ENCODE measurements at regions not wholly inside any gene's neighbourhood (a gene's known extent, or its start where the extent isn't known, plus 50 kb on each side); places are given as distances from the start of the nearest gene placed in this dataset.

DNA sequence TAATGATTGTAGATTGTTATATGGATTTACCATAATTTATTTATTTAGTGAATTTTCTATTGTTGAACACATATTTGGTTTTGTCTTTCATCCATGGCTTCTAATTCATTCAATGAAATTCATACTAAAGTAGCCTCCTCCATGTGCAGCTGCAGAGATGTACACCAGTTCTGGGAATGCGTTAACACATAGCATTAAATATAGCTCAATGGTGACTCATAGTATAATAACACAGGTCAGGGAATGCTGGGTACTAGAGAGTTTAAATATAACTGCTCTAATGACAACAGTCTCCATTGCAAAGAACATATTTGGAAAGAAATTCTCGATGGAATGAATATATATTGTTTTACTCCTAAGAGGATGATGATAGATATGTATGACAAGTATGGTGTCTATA lies 1190.2 kb upstream of the NRXN1 start:
- DNase-seq (ENCODE audit: low read depth in 4 of 4, low spot score in 1 of 4), result no peak

GRCh38 chr2:52220393-52220792 lies 1188.5 kb upstream of the NRXN1 start:
- DNase-seq (ENCODE audit: low read depth in 4 of 4, low spot score in 1 of 4), result no peak

DNA sequence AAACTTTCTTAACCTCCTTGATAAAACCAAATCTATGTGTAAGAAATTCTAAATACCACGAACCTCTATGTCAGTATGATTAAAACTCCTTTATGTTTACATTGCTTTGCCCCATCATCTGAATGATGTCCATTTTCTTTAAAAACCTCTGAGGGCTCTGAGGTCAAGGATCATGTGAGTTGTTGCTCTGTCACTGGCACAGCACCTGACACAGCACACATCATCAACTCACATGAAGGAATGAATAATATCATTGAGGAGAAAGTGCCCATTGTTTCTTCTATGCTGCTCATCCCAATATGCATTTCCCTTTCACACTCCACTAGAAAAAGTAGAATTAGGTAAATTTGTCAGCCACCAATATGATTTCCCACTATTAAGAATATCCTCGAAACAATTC lies 1178.7 kb upstream of the NRXN1 start:
- no peak for DNase-seq (ENCODE audit: low read depth in 4 of 4, low spot score in 1 of 4)

GRCh38 chr2:52210161-52210560 lies 1178.2 kb upstream of the NRXN1 start:
- no peak for DNase-seq (ENCODE audit: low read depth in 4 of 4, low spot score in 1 of 4)

GRCh38 chr2:52194342-52194741 lies 1162.4 kb upstream of the NRXN1 start:
- DNase-seq (ENCODE audit: low read depth in 4 of 4, low spot score in 1 of 4), result no peak

DNA sequence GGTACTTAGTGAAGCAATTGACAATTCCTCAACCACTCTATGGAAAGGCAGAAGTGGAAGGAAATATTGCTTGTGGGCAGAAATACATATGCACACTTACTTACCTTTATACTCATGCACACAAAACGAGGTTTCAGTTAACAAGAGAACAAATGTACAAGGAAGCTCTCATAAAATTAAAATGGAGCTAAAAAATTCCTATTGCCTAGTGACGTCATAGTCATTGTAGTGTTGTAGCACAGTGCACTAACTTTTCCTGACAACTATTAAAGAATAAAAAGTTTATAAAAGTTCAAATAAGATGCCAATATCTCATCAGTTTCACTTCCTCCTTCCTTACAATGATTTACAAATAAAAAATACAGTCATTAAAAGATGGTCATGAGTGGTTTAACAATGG lies 1161.9 kb upstream of the NRXN1 start:
- DNase-seq (ENCODE audit: low read depth in 4 of 4, low spot score in 1 of 4), result no peak

- DNase-seq (ENCODE audit: low read depth in 4 of 4, low spot score in 1 of 4), result no peak
Observed at GRCh38 chr2:52192656-52193055, 1160.7 kb upstream of the NRXN1 start.

DNA sequence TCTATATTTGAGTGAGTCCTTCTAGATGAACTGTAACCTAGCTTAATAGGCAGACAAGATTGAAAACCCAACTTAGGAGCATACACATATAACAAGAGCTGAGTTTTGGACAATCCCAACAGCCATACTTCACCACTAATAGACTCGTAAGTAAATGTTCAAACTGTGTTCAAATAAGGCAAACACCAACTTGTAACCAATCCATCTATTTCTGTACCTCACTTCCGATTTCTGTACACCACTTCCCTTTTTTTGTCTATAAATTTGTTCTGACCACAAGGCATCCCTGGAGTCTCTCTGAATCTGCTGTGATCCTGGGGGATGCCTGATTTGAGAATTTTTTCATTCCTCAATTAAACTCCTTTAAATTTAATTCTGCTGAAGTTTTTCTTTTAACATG lies 1149.1 kb upstream of the NRXN1 start:
- DNase-seq (ENCODE audit: low read depth in 4 of 4, low spot score in 1 of 4), result no peak

DNA sequence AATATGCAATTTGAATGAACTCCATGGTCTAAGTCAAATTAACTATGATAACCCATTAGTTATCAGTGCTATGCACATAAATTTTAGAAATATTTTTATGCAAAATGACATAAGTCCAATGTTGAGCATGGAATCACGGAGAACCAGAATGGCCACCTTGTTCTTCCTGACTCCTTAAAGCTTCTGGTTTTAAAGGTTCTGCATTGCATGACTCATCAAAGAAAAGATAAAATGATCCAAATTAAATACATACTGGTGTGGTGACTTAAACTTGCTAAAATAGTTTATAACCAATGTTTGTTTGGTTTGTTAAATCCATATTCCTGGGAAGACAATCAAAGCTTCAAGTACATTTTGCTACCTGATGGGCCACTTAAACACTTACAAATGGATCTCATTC lies 1146.9 kb upstream of the NRXN1 start:
- DNase-seq (ENCODE audit: low read depth in 4 of 4, low spot score in 1 of 4), result no peak

DNA sequence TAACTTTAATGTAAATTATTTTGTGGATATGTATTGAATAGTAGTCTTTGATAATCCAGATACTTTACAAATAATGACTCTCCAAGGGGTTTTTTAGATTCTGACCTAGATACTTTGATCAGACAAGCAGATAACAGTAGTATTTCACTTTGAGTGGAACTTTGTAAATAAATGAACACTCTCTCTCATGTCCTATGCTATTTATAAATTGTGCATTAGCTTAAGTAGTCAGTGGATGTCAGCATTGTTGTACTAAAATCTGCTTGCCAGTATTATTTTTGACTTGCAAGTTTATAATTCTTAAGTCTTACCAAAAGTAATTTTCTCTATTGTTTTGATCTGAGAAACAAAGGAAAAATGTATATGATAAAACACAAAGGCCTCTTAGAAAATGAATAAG lies 1113.1 kb upstream of the NRXN1 start:
- no peak for DNase-seq (ENCODE audit: low read depth in 4 of 4, low spot score in 1 of 4)

DNA sequence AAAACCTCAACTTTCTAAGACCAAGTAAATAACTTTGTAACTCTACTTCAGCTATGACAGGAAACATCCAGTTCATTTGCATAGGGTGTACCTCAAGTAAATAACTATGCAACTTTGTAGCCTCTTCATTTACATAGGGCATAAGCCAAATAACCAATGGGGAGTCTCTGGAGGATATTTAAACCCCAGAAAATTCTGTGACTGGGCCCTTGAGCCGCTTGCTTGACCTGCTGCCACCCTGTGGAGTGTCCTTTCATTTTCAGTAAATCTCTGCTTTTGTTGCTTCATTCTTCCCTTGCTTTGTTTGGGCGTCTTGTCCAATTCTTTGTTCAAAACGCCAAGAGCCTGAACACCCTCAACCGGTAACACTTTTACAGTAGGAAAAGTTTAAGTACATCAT lies 1112.7 kb upstream of the NRXN1 start:
- no peak for DNase-seq (ENCODE audit: low read depth in 4 of 4, low spot score in 1 of 4)

GRCh38 chr2:52141076-52141475 lies 1109.1 kb upstream of the NRXN1 start:
- DNase-seq (ENCODE audit: low read depth in 4 of 4, low spot score in 1 of 4), result no peak

GRCh38 chr2:52139241-52139640 lies 1107.3 kb upstream of the NRXN1 start:
- DNase-seq (ENCODE audit: low read depth in 4 of 4, low spot score in 1 of 4), result no peak

GRCh38 chr2:52135235-52135634 lies 1103.3 kb upstream of the NRXN1 start:
- no peak for DNase-seq (ENCODE audit: low read depth in 4 of 4, low spot score in 1 of 4)

DNA sequence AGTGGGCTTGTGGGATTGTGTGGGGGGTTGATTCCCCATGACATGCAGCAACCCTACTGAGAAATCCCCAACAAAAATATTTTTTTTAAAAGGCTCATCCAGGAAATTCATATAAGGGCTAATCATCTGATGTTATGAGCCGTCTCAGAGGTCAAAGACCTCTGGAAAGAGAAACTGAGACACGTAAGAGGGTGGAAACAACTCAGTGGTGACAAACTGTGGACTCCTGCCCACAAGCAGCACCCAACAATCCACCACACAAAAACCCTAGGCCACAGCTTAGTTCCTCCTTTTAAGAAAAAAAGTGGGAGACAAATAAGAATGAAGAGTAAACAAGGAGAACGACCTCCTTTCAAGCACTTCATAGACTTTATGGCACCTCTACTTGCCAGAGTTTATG lies 1096.1 kb upstream of the NRXN1 start:
- no peak for DNase-seq (ENCODE audit: low read depth in 4 of 4, low spot score in 1 of 4)

GRCh38 chr2:52127527-52127926 lies 1095.6 kb upstream of the NRXN1 start:
- DNase-seq (ENCODE audit: low read depth in 4 of 4, low spot score in 1 of 4), result no peak

DNA sequence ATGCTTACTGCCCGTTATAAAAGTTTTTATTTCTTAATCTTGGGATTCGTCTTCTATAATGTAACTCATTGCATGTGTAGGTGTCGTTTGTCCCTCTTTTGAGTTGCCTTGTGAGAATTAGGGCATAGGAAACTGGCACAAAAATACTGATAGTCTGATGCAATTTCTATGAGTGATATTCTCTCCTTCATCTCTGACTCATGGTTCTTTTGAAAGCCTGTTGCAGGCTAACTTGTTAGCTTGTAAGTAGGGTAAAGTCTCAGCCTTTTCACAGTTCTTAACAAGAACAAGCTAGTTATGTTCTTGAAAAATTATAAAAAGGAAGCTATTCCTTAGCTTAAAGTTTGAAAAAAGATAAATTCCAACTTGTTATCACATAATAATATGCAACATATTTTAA lies 1085.4 kb upstream of the NRXN1 start:
- no peak for DNase-seq (ENCODE audit: low read depth in 4 of 4, low spot score in 1 of 4)

DNA sequence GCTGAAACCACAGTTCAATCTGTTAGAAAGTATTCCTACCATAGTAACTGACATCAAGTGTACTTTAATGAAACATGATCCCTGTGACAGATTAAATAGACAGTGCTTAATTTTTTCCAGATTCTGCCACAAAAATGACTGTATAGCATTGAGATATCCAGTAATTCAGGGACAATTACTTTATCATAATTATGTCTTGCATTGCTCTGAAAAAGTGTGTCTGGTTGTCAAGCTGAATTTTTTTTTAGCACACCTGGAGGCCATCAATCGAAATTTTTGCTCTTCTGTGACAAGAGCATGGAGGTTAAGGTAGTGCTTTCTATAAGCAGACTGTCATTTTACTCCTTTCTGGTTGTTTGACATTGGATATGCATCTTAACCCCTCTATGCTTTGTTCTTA lies 1083.8 kb upstream of the NRXN1 start:
- no peak for DNase-seq (ENCODE audit: low read depth in 4 of 4, low spot score in 1 of 4)

GRCh38 chr2:52113338-52113737 lies 1081.4 kb upstream of the NRXN1 start:
- DNase-seq (ENCODE audit: low read depth in 4 of 4, low spot score in 1 of 4), result no peak

- DNase-seq (ENCODE audit: low read depth in 4 of 4, low spot score in 1 of 4), result no peak
Observed at GRCh38 chr2:52112141-52112540, 1080.2 kb upstream of the NRXN1 start.

GRCh38 chr2:52107124-52107523 lies 1075.2 kb upstream of the NRXN1 start:
- no peak for DNase-seq (ENCODE audit: low read depth in 4 of 4, low spot score in 1 of 4)

DNA sequence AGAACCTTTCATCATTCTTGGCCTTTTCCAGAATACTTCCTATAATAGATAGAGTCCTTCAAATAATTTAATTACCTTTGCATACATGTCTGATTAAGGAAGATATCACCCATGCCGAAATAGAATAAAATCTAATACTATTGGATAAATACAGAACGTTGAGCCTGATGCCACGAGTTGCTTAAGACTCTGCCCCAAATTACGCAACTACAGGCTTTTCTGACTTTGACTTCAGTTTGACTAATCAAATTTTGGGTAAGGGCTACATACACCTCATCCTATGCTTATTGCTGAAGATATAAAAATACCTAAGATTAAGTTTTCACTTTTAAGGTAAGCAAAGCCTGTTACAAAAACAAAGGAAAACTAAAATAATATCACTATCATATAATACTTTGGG lies 1065.1 kb upstream of the NRXN1 start:
- DNase-seq (ENCODE audit: low read depth in 4 of 4, low spot score in 1 of 4), result no peak

DNA sequence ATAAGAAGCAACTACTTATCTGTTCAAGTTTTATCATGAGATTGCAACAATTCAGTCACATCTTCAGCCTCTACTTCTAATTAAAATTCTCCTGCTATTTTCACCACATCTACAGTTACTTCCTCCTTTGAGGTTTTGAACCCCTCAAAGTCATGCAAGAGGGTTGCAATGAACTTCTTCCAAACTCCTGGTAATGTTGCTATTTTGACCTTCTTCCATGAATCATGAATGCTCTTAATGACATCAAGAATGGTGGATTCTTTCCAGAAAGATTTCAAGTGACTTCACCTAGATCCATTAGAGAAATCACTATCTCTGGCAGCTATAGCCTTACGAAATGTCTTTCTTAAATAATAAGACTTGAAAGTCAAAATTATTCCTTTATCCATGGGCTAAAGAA lies 1052.8 kb upstream of the NRXN1 start:
- no peak for DNase-seq (ENCODE audit: low read depth in 4 of 4, low spot score in 1 of 4)

GRCh38 chr2:52083214-52083613 lies 1051.3 kb upstream of the NRXN1 start:
- no peak for DNase-seq (ENCODE audit: low read depth in 4 of 4, low spot score in 1 of 4)

All from stimulated activated CD4-positive, alpha-beta T cell treated with anti-CD3 and anti-CD28 coated beads, Interleukin-1b, Interleukin-23, amount 100 ng/mL, for 24 hours (primary cell).